B cell (primary cell): ENCODE measurements at regions not wholly inside any gene's neighbourhood (a gene's known extent, or its start where the extent isn't known, plus 50 kb on each side); places are given as distances from the start of the nearest gene placed in this dataset.

Experiments used
- ATAC-seq: fragments of 200-7000 bp; cut with Tn5 transposase; one replicate; pipeline ENCODE4 v1.10.0; 2021; ENCODE audit warnings: low read depth, mild to moderate bottlenecking, moderate number of reproducible peaks, moderate library complexity
- CTCF ChIA-PET: fragments of 350-600 bp; sonication (Branson Sonifier 250); formaldehyde crosslinking; loops from one replicate; lab custom pipeline; 2021; ENCODE audit warnings: antibody characterized with exemption, inconsistent platforms; lab: Charles Lee
- POLR2A ChIA-PET: fragments of 350-600 bp; sonication (Branson Sonifier 250); formaldehyde crosslinking; loops from one replicate; lab custom pipeline; 2021; ENCODE audit warnings: antibody characterized with exemption; lab: Charles Lee
- DNase-seq: peaks from one replicate; pipeline ENCODE4 v3.0.0; 2013
- H2AFZ ChIP-seq: 2 replicates; pipeline ENCODE4 v1.6.1; 2012; ENCODE audit warnings: mild to moderate bottlenecking, low read depth, low read length; ENCODE audit not compliant: insufficient read depth, poor library complexity, severe bottlenecking
- H3K27ac ChIP-seq, 2 donors: 1 replicate in 1 of 2; 2 replicates in 1 of 2; pipeline ENCODE4 v1.5.1; 2012 to 2013; ENCODE audit warnings: low read length in 2 of 2, mild to moderate bottlenecking in 2 of 2, moderate library complexity in 1 of 2
- H3K27me3 ChIP-seq, 4 experiments: fragments of 200-600 bp in 1 of 4; sonication (generic) in 1 of 4; replicated peaks in 1 of 4; 1 replicate in 2 of 4; 2 replicates in 2 of 4; pipeline versions ENCODE4 v1.6.1 to v1.7.0; 2013 to 2016; ENCODE audit warnings: low read length in 3 of 4, mild to moderate bottlenecking in 2 of 4, mixed read lengths in 1 of 4, moderate library complexity in 1 of 4; ENCODE audit not compliant: insufficient read depth in 4 of 4, control insufficient read depth in 3 of 4; ENCODE audit errors: control extremely low read depth in 1 of 4
- H3K36me3 ChIP-seq, 2 experiments: replicated peaks in 1 of 2; 1 replicate in 1 of 2; 2 replicates in 1 of 2; pipeline versions ENCODE4 v1.6.1 to v1.7.1; 2013; ENCODE audit warnings: low read length in 1 of 2; ENCODE audit not compliant: insufficient read depth in 2 of 2, control insufficient read depth in 1 of 2; ENCODE audit errors: control extremely low read depth in 1 of 2, extremely low read depth in 1 of 2
- H3K4me1 ChIP-seq, 2 donors: fragments of 200-600 bp in 1 of 2; sonication (generic) in 1 of 2; 1 replicate in 1 of 2; 2 replicates in 1 of 2; pipeline versions ENCODE4 v1.5.1 to v1.6.1; 2013 to 2017; ENCODE audit warnings: low read length in 2 of 2; ENCODE audit not compliant: control insufficient read depth in 2 of 2, insufficient read depth in 2 of 2
- H3K4me2 ChIP-seq: replicated peaks from 2 replicates; pipeline ENCODE3; 2012; ENCODE audit warnings: mild to moderate bottlenecking, low read depth, low read length; ENCODE audit not compliant: poor library complexity, severe bottlenecking
- H3K4me3 ChIP-seq, 5 experiments: fragments of 200-600 bp in 1 of 5; sonication (generic) in 1 of 5; 1 replicate in 3 of 5; 2 replicates in 2 of 5; pipeline versions ENCODE4 v1.5.1 to v1.7.0; 2011 to 2016; ENCODE audit warnings: low read length in 4 of 5, mild to moderate bottlenecking in 4 of 5, low read depth in 2 of 5, control low read depth in 1 of 5, moderate library complexity in 1 of 5; ENCODE audit not compliant: insufficient read depth in 1 of 5; ENCODE audit errors: control extremely low read depth in 1 of 5, extremely low read depth in 1 of 5
- H3K79me2 ChIP-seq: fragments of 200-600 bp; sonication (generic); one replicate; pipeline ENCODE4 v1.6.0; 2016; ENCODE audit warnings: low read length; ENCODE audit not compliant: control insufficient read depth, insufficient read depth
- H3K9ac ChIP-seq: fragments of 200-600 bp; sonication (generic); 2 replicates; pipeline ENCODE4 v1.6.1; 2017; ENCODE audit warnings: mild to moderate bottlenecking, low read length, moderate library complexity
- H3K9me3 ChIP-seq, 3 donors: one replicate each; pipeline versions ENCODE4 v1.6.1 to v1.7.1; 2013; ENCODE audit warnings: low read length in 2 of 3; ENCODE audit not compliant: control insufficient read depth in 2 of 3, insufficient read depth in 1 of 3; ENCODE audit errors: control extremely low read depth in 1 of 3
- H4K20me1 ChIP-seq: 2 replicates; pipeline ENCODE4 v1.6.0; 2012; ENCODE audit warnings: mild to moderate bottlenecking, low read length; ENCODE audit not compliant: insufficient read depth, control insufficient read depth, poor library complexity, severe bottlenecking
- H3K27ac Mint-ChIP-seq: one replicate; pipeline ENCODE4 v1.8.0; 2021; ENCODE audit warnings: mixed read lengths
- H3K27me3 Mint-ChIP-seq: one replicate; pipeline ENCODE4 v1.8.0; 2021; ENCODE audit warnings: mixed read lengths
- H3K4me1 Mint-ChIP-seq: one replicate; pipeline ENCODE4 v1.8.0; 2021; ENCODE audit warnings: mixed read lengths
- H3K4me3 Mint-ChIP-seq: one replicate; pipeline ENCODE4 v1.8.0; 2021; ENCODE audit warnings: mixed read lengths
- H3K9me3 Mint-ChIP-seq: one replicate; pipeline ENCODE4 v1.8.0; 2022; ENCODE audit warnings: mixed read lengths; ENCODE audit not compliant: insufficient read depth
- CTCF ChIP-seq: fragments of 200-600 bp; IDR thresholded peaks from one replicate; pipeline ENCODE4 v1.8.0; 2022; ENCODE audit warnings: antibody characterized with exemption, mild to moderate bottlenecking
- EZH2 ChIP-seq: IDR thresholded peaks from 2 replicates; pipeline ENCODE4 v1.6.1; 2012; ENCODE audit warnings: borderline replicate concordance, low read depth, mild to moderate bottlenecking, moderate library complexity, low read length; ENCODE audit not compliant: insufficient read depth, poor library complexity, severe bottlenecking
- WGBS: methylation state at CpG from one replicate; pipeline ENCODE4 v1.1.5; 2013; ENCODE audit warnings: missing lambda C conversion rate; ENCODE audit not compliant: insufficient coverage; 5-methylcytosine and 5-hydroxymethylcytosine counted together
- intact Hi-C: fragments of 100-400 bp; cut with micrococcal nuclease; formaldehyde crosslinking; loops from one replicate; pipeline ENCODE4 v1.10.0; 2022

DNA sequence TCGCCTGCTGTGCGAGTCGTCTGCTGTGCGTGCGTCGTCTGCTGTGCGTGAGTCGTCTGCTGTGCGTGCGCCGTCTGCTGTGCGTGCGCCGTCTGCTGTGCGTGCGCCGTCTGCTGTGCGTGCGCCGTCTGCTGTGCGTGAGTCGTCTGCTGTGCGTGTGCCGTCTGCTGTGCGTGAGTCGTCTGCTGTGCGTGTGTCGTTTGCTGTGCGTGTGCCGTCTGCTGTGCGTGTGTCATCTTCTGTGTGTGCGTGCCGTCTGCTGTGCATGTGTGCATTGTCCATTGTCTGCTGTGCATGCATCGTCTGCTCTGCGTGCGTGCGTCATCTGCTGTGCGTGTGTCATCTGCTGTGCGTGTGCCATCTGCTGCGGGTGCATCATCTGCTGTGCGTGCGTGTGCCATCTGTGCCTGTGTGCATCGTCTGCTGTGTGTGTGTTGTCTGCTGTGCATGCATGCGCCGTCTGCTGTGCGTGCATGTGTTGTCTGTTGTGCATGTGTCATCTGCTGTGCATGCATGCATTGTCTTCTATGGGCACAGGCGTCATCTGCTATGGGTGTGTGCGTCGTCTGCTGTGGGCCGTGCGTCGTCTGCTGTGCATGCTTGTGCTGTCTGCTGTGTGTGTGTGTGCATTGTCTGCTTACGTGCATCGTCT lies 68.6 kb upstream of the IRX4 start:
- Histone ChIP-seq H3K4me2 (no peak overlapping the region), H2AFZ (no peak overlapping the region), H3K4me1 (no peaks in the 10 kb centered on the region), H3K9ac (no peak overlapping the region), H4K20me1 (no peaks in the 10 kb centered on the region), H3K4me3 (no peak overlapping the region), H3K79me2 (no peaks in the 10 kb centered on the region), H3K36me3 (no peaks in the 10 kb centered on the region), H3K27ac (no peak overlapping the region), H3K9me3 (no peaks in the 10 kb centered on the region), H3K27me3 (peaks cover 0 to 5% (median under 1%) of the 10 kb centered on the region in 4 experiments)
- ATAC-seq (no peak), DNase-seq (no peak)
- H3K27me3 Mint-ChIP-seq = peaks cover 22% of the 10 kb centered on the region
- WGBS = 96% methylated on average over 28 of the region's 54 CpGs
- intact Hi-C loops = no loop called here
- no peak overlapping the region for H3K27ac Mint-ChIP-seq
- H3K4me3 Mint-ChIP-seq = no peak overlapping the region
- H3K9me3 Mint-ChIP-seq = no peaks in the 10 kb centered on the region
- ChIA-PET CTCF (no interaction called here), POLR2A (no interaction called here)
- H3K4me1 Mint-ChIP-seq = no peaks in the 10 kb centered on the region
- TF ChIP-seq EZH2 (no peak), CTCF (no peak)

GRCh38 chr5:1950708-1951103 lies 68.0 kb upstream of the IRX4 start:
- Histone ChIP-seq H3K4me2 (no peak overlapping the region), H3K27ac (no peak overlapping the region), H3K4me1 (no peaks in the 10 kb centered on the region), H4K20me1 (no peaks in the 10 kb centered on the region), H3K36me3 (no peaks in the 10 kb centered on the region), H2AFZ (no peak overlapping the region), H3K4me3 (no peak overlapping the region), H3K79me2 (no peaks in the 10 kb centered on the region), H3K9me3 (no peaks in the 10 kb centered on the region), H3K27me3 (peaks cover 0 to 5% (median under 1%) of the 10 kb centered on the region in 4 experiments), H3K9ac (no peak overlapping the region)
- H3K4me3 Mint-ChIP-seq = no peak overlapping the region
- ChIA-PET POLR2A (no interaction called here), CTCF (no interaction called here)
- H3K4me1 Mint-ChIP-seq = no peaks in the 10 kb centered on the region
- no peak overlapping the region for H3K27ac Mint-ChIP-seq
- peaks cover 22% of the 10 kb centered on the region for H3K27me3 Mint-ChIP-seq
- intact Hi-C loops = no loop called here
- no peak for TF ChIP-seq EZH2
- no peak for TF ChIP-seq CTCF
- no peaks in the 10 kb centered on the region for H3K9me3 Mint-ChIP-seq
- 96% methylated on average over 17 of the region's 22 CpGs for WGBS
- DNase-seq (no peak), ATAC-seq (no peak)
